ENCODE measurements at regions not wholly inside any gene's neighbourhood (a gene's known extent, or its start where the extent isn't known, plus 50 kb on each side); places are given as distances from the start of the nearest gene placed in this dataset.

- Mint-ChIP-seq H3K4me3 (no peak overlapping the region), H3K27ac (no peak overlapping the region), H3K9me3 (peaks cover 5% of the 10 kb centered on the region), H3K4me1 (peaks cover 12% of the 10 kb centered on the region), H3K36me3 (no peaks in the 10 kb centered on the region), H3K27me3 (ENCODE audit: insufficient read depth, low read depth) (peaks cover 6% of the 10 kb centered on the region)
- Histone ChIP-seq H3K36me3 (no peaks in the 10 kb centered on the region), H3K9ac (no peak overlapping the region), H3K4me2 (no peak overlapping the region), H3K27me3 (no peaks in the 10 kb centered on the region), H3K9me3 (ENCODE audit: low read depth) (no peaks in the 10 kb centered on the region), H3F3A (ENCODE audit: low read depth) (no peaks in the 10 kb centered on the region), H3K4me1 (peaks cover 9% of the 10 kb centered on the region), H4K20me1 (ENCODE audit: low read depth) (no peaks in the 10 kb centered on the region), H3K27ac (no peak overlapping the region), H3K4me3 (no peak overlapping the region), H2AFZ (replicated peaks) (no peak overlapping the region), H3K79me2 (ENCODE audit: low read depth) (no peaks in the 10 kb centered on the region)
- no peak for TF ChIP-seq CTCF (IDR thresholded peaks at IDR 0.05)
- TF ChIP-seq EZH2phosphoT487 (IDR thresholded peaks at IDR 0.05) = no peak
- TF ChIP-seq EZH2 (IDR thresholded peaks at IDR 0.05) = no peak
- DNase-seq (ENCODE audit: low spot score) = no peak
Observed at GRCh38 chr5:9841516-9842170, 211.5 kb upstream of the TAS2R1 start.

- peaks cover 28% of the 10 kb centered on the region for H3K4me1 ChIP-seq
- no peaks in the 10 kb centered on the region for H3K36me3 Mint-ChIP-seq
- H3K9me3 Mint-ChIP-seq = peaks cover 5% of the 10 kb centered on the region
- no peak overlapping the region for H3K4me3 ChIP-seq
- H3K27me3 Mint-ChIP-seq (ENCODE audit: insufficient read depth, low read depth) = peaks cover 13% of the 10 kb centered on the region
- peaks cover 20% of the 10 kb centered on the region for H3F3A ChIP-seq (ENCODE audit: low read depth)
- no peak overlapping the region for H3K4me2 ChIP-seq
- H3K27ac Mint-ChIP-seq = no peak overlapping the region
- H3K9ac ChIP-seq = no peak overlapping the region
- H3K4me1 Mint-ChIP-seq = peaks cover 33% of the 10 kb centered on the region
- H3K27ac ChIP-seq = no peak overlapping the region
- TF ChIP-seq EZH2phosphoT487 (IDR thresholded peaks at IDR 0.05) (no peak), EZH2 (IDR thresholded peaks at IDR 0.05) (no peak), CTCF (IDR thresholded peaks at IDR 0.05) (no peak)
- H4K20me1 ChIP-seq (ENCODE audit: low read depth) = no peaks in the 10 kb centered on the region
- H3K36me3 ChIP-seq = no peaks in the 10 kb centered on the region
- H3K27me3 ChIP-seq = no peaks in the 10 kb centered on the region
- no peak overlapping the region for H2AFZ ChIP-seq (replicated peaks)
- no peaks in the 10 kb centered on the region for H3K9me3 ChIP-seq (ENCODE audit: low read depth)
- DNase-seq (ENCODE audit: low spot score) = peak; percentile 43
- no peaks in the 10 kb centered on the region for H3K79me2 ChIP-seq (ENCODE audit: low read depth)
- H3K4me3 Mint-ChIP-seq = no peak overlapping the region
Observed at GRCh38 chr5:9838916-9839315, 208.8 kb upstream of the TAS2R1 start.

- no peak overlapping the region for H3K27ac Mint-ChIP-seq
- no peak overlapping the region for H2AFZ ChIP-seq (replicated peaks)
Observed at GRCh38 chr5:9834871-9835770, 205.0 kb upstream of the TAS2R1 start.

More at GRCh38 chr5:9834871-9835770, 205.0 kb upstream of the TAS2R1 start:
- H3K36me3 ChIP-seq = no peaks in the 10 kb centered on the region
- no peaks in the 10 kb centered on the region for H3K36me3 Mint-ChIP-seq
- no peaks in the 10 kb centered on the region for H3K9me3 Mint-ChIP-seq
- no peak overlapping the region for H3K4me3 Mint-ChIP-seq
- H3K4me2 ChIP-seq = peak overlapping the region; percentile 60
- H3K4me3 ChIP-seq = no peak overlapping the region
- H4K20me1 ChIP-seq (ENCODE audit: low read depth) = no peaks in the 10 kb centered on the region
- H3K79me2 ChIP-seq (ENCODE audit: low read depth) = no peaks in the 10 kb centered on the region
- TF ChIP-seq CTCF (IDR thresholded peaks at IDR 0.05) = peak; percentile 31
- no peak for TF ChIP-seq EZH2 (IDR thresholded peaks at IDR 0.05)
- no peak for TF ChIP-seq EZH2phosphoT487 (IDR thresholded peaks at IDR 0.05)
- peaks cover 42% of the 10 kb centered on the region for H3K4me1 Mint-ChIP-seq
- peak; percentile 68 for DNase-seq (ENCODE audit: low spot score)
- H3K9ac ChIP-seq = no peak overlapping the region
- H3K4me1 ChIP-seq = peaks cover 41% of the 10 kb centered on the region
- peaks cover 16% of the 10 kb centered on the region for H3K27me3 Mint-ChIP-seq (ENCODE audit: insufficient read depth, low read depth)
- no peak overlapping the region for H3K27ac ChIP-seq
- H3K27me3 ChIP-seq = no peaks in the 10 kb centered on the region
- no peaks in the 10 kb centered on the region for H3K9me3 ChIP-seq (ENCODE audit: low read depth)
- peaks cover 20% of the 10 kb centered on the region for H3F3A ChIP-seq (ENCODE audit: low read depth)

All from neural progenitor cell (in vitro differentiated cells).